RPMI7951 (cell line): ENCODE measurements at regions not wholly inside any gene's neighbourhood (a gene's known extent, or its start where the extent isn't known, plus 50 kb on each side); places are given as distances from the start of the nearest gene placed in this dataset.
A peak's percentile ranks its signal among the peaks of the same experiment; 100 is the strongest.
"Not testable (repeated sequence)": the region's sequence is repeated elsewhere in the genome, so short reads cannot be mapped to it uniquely, and the experiment has no call there.

Source experiments
- DNase-seq: peaks from one replicate; pipeline ENCODE4 v3.0.0-alpha.2; 2012; ENCODE audit warnings: low read depth

- DNase-seq, result no peak
These were observed 215.7 kb upstream of the ZNF608 start for GRCh38 chr5:124962111-124962510.

DNA sequence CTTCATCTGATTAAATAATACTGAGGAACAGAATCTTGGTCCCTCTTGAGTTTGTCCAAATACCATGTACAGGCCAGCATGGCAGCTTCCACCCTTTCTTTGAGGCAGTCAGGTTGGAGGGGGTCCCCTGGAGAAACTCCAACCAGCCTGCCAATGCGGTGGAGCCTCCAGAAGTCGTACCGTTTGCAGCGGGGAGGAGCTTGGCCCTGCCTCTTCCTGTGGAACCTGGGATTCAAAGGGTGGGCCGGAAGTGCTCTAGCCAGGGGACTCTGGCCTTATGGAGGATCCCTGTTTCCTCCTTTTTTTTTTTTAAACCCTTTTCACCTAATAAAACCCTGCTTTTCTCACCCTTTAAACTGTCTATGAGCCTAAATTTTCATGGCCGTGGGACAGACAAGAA, 216.3 kb upstream of the ZNF608 start:
- no peak for DNase-seq

DNA sequence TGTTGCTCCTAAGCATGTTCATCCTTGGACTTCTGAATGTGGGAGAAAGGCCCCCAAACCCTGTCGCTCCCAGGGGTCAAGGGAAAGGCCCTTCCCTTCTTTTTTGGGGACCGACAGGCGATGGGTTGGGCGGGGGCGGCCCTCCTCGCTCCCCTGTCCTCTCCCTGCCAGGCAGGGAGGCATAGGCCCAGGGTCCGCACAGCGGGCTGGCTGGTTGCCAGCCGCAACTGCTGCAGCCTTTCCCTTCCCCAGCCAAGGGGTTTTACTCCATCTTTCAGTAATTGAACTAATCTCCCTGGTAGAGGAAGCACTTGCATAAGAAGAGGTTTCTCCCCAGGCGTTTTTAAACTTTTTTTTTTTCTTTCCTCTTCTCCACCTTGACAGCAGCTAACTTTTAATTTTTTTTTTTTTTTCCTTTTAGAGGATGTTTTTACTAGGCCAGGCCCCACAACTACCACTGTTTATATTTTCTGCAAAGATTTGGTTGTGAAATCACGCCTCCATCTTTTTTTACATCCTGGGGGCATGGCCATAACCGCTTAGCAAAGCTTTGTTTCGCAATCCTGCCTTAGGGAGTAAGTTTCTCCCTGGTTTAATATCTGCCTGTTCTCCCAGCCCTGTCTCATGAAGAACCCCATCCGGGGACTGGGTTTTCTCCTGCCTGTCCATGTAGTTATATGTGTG, 216.9 kb upstream of the ZNF608 start:
- peak; percentile 91 for DNase-seq

DNA sequence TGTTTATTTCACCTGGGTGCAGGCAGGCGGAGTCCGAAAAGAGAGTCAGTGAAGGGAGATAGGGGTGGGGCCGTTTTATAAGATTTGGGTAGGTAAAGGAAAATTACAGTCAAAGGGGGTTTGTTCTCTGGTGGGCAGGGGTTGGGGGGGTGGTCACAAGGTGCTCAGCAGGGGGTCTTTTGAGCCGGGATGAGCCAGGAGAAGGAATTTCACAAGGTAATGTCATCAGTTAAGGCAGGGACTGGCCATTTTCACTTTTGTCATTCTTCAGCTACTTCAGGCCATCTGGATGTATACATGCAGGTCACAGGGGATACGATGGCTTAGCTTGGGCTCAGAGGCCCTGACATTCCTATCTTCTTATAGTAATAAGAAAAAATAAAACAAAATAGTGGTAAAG, 220.3 kb upstream of the ZNF608 start:
- not testable (repeated sequence) for DNase-seq

- not testable (repeated sequence) for DNase-seq
These were observed 223.9 kb upstream of the ZNF608 start for GRCh38 chr5:124970381-124970780.

GRCh38 chr5:124972703-124973102, 226.3 kb upstream of the ZNF608 start:
- DNase-seq, result no peak

DNA sequence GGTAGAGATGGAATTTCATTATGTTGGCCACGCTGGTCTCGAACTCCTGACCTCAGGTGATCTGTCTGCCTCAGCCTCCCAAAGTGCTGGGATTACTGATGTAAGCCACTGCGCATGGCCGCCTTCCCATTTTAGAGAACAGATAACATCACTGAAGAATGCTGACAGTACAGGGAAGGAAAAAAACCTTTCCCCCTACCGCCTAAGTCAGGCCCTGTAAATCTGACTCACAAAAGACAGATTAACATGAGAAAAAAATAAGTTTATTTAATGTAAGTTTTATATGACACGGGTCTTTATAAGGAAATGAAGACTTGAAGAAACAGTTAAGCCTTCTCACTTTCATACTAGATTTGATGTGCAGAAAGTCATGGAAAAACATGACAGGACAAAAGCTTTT, 227.2 kb upstream of the ZNF608 start:
- DNase-seq, result no peak

- no peak for DNase-seq
These were observed 229.6 kb upstream of the ZNF608 start for GRCh38 chr5:124976086-124976485.

DNA sequence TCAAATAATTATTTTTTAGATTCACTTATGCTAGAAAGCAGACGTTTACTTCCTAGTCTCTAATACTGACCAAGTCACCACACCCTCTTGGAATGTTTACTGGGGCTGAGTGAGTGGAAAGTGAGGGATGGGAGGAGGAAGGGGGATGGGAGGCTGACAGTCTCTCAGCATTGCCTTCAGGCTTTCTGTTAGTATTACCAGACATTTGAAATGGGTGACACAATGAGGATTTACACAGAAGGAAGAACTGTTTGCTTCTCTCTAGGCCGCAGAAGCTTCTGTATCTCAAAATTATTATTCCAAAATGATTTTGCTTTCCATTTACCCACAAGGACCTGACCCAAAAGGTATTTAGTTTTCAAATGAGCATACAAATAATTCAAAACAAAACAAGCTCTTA, 232.8 kb upstream of the ZNF608 start:
- DNase-seq, result peak; percentile 45

- DNase-seq, result no peak
These were observed 233.9 kb upstream of the ZNF608 start for GRCh38 chr5:124980163-124980941.

GRCh38 chr5:124981901-124982300, 235.5 kb upstream of the ZNF608 start:
- DNase-seq, result no peak

DNA sequence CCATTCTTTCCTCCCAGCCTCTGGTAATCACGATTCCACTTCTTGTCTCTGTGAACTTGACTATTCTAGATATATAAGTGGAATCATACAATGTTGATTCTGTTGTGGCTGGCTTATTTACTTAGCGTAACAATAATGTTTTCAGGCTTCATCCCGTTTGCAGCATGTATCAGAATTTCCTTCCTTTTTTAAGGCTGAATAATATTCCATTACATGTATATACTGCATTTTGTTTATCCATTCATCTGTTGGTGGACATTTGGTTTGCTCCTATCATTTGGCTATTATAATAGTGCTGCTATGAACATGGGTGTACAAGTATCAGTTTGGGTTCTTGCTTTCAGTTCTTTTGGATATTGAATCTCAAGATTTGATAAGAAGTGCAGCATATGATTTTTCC, 239.7 kb upstream of the ZNF608 start:
- no peak for DNase-seq

DNA sequence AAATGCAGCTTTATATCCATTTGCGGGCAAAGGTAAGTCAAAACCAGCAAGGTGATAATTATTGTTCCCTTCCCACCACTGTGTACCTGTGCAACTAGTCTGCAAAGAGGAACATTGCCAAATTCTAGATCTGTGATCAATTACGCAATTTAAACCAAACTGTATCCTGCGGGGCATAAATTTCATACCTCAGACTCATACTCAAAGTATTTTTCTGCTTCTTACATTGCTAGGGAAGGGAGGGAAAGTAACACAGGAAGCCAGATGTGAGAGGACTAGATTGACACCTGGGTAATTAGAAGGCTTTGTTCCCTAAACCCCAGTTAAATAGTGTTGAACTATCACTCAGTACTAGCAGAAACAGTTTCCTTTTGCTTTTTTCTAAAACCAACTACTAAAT, 240.2 kb upstream of the ZNF608 start:
- DNase-seq, result no peak

GRCh38 chr5:124987786-124988185, 241.3 kb upstream of the ZNF608 start:
- not testable (repeated sequence) for DNase-seq

DNA sequence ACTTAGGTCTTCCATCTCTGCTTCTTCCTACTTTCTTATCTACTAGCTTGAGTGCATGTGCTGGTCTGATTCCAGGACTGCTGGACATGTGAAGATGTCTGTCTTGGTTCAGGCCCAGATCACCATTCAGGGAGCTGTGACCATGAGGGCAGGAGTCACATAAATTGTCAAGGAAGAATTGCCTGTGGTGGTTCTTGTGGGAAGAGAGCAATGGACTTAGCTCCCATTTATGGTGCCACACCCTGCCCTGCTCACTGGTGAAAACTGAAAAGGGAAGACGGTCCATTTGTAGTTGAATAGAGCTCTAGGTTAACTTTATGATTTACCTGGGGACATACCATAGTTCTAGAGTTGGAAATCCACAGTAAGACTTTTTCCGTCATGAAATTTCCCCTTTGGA, 244.3 kb upstream of the ZNF608 start:
- DNase-seq, result no peak

- DNase-seq, result peak; percentile 17
These were observed 249.0 kb upstream of the ZNF608 start for GRCh38 chr5:124995421-124995820.

DNA sequence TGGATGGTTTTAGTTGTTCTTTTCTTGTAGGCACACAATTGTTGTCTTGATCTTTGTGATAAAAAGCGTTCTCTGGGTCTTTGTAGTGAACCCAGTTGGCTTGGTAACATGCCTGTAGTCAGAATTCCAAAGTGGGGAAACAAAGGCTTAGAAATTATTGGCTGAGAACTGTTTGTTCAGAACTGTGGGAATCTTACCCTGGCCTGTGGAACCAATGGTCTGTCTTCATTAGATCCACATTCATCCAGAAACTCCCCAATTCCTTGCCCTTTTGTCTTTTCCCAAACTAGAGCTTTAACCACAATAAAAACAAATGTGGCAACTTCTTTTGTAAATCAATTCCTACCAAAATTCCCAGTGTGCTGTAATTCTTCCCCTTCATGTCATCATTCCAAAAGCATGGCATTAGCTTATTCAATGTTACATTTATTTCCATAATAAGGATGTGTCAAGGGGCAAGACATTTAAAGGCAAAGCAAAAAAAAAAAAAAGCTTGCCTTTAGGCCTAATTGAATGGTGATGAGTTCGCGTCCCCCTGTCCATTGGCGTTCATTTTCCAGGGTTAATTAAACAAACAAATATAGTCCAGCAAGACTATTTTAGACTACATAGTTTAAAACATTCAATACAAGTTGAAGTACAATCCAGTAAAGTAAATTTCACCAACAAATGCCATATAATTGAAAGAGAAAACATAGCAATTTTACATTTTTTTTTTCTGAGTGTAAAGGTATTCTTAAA, 249.8 kb upstream of the ZNF608 start:
- DNase-seq, result no peak

GRCh38 chr5:124996764-124997077, 250.3 kb upstream of the ZNF608 start:
- no peak for DNase-seq

DNA sequence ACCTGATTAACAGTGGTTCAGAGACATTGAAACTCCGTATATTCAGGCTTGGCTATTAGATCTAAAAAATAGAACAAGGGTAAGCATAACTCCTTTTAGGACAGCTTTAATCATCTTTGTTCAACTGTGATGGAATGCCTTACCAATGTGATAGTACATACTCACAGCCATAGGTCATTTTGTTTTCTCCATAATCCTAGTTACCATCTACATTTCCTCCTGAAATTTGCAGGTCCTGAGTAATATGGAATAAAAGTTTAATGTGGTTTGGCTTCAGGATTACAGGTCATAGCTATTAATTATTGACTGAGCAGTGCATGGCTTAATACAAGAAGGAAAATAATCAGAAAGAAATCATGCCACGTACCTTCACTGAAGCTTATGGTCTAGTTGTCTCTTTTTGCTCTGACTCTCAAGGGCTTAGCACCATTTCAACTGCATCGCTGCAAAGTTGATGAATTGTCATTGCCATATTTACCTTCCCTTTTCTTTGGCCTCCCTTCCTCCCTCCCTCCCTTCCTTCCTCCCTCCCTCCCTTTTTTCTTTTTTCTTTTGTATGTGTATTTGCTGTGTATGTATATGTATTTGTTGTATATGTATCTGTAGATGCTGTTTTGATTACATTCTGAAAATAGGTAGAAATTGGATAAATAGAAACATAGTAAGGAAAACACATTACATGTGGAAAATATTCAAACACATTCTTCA, 250.9 kb upstream of the ZNF608 start:
- no peak for DNase-seq

DNA sequence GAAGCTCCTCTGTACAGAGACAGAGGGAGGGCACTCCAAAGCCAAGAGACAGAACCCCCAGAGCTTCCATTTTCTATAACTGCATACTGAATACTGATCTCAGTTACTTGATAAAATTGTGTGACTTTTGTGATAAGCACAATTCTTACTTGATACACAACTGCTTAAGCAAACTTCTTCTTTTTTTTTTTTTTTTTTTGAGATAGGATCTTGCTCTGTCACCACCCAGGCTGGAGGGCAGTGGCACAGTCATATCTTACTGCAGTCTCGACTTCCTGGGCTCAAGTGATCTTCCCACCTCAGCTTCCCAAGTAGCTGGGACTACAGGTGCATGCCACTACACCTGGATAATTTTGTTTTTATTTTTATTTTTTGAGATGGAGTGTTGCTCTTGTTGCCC, 252.1 kb upstream of the ZNF608 start:
- DNase-seq, result no peak

GRCh38 chr5:125002727-125003598, 256.5 kb upstream of the ZNF608 start:
- peak; percentile 73 for DNase-seq
